Mammary epithelial cell (primary cell): ENCODE measurements at regions not wholly inside any gene's neighbourhood (a gene's known extent, or its start where the extent isn't known, plus 50 kb on each side); places are given as distances from the start of the nearest gene placed in this dataset.

ENCODE experiments used
- EZH2 ChIP-seq: IDR thresholded peaks from 2 replicates; pipeline ENCODE4 v1.6.1; 2012; ENCODE audit warnings: low read length, inconsistent platforms, borderline replicate concordance
- TF ChIP-seq, protein P1 (sequence below), 2 donors: IDR thresholded peaks in 1 of 2; conservative IDR thresholded peaks in 1 of 2; 2 replicates each; pipeline ENCODE4 v1.5.1; 2011 to 2012; ENCODE audit warnings: inconsistent platforms in 2 of 2, low read length in 2 of 2, mild to moderate bottlenecking in 2 of 2, control low read depth in 1 of 2, low read depth in 1 of 2; ENCODE audit not compliant: insufficient read depth in 1 of 2; ENCODE audit errors: extremely low read depth in 1 of 2

DNA sequence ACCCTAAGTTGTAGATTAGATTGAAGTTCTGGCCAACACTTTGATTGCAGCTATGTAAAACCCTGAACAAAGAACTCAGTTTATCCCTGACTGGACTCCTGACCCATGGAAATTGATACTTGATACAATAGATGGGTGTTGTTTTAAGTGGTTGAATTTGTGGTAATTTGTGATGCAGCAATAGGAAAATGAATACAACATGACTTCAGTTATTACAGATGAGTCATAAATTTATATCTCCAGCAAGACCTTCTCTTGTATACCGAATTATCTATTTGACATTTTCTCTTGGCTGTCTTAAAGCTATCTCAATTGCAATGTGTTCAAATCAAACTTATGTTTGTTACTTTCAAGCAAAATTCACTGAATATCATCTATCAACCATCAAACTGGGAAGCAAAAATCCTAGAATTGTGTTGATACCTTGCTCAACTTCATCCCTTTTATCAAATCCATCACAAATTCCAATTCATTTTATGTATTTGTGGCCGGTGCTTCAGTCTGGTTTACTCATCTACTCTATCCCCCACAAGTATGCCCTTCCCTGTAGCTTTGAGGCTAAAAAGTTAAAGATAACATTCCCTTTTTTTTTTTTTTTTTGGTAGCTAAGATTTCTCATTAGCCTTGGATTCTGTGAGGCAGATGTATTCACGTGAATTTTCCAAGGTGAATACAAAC lies 129.4 kb upstream of the CENPW start:
- TF ChIP-seq, protein P1, sequence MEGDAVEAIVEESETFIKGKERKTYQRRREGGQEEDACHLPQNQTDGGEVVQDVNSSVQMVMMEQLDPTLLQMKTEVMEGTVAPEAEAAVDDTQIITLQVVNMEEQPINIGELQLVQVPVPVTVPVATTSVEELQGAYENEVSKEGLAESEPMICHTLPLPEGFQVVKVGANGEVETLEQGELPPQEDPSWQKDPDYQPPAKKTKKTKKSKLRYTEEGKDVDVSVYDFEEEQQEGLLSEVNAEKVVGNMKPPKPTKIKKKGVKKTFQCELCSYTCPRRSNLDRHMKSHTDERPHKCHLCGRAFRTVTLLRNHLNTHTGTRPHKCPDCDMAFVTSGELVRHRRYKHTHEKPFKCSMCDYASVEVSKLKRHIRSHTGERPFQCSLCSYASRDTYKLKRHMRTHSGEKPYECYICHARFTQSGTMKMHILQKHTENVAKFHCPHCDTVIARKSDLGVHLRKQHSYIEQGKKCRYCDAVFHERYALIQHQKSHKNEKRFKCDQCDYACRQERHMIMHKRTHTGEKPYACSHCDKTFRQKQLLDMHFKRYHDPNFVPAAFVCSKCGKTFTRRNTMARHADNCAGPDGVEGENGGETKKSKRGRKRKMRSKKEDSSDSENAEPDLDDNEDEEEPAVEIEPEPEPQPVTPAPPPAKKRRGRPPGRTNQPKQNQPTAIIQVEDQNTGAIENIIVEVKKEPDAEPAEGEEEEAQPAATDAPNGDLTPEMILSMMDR (conservative IDR thresholded peaks at IDR 0.05 in 1 of 2, IDR thresholded peaks at IDR 0.05 in 1 of 2; ENCODE audit: extremely low read depth in 1 of 2, insufficient read depth in 1 of 2, low read depth in 1 of 2, low read length in 2 of 2) = no peak
- TF ChIP-seq EZH2 = no peak
